LNCaP clone FGC (cell line): ENCODE measurements at regions not wholly inside any gene's neighbourhood (a gene's known extent, or its start where the extent isn't known, plus 50 kb on each side); places are given as distances from the start of the nearest gene placed in this dataset.

Experiments used
- DNase-seq: peaks from one replicate; pipeline ENCODE4 v3.0.0-alpha.2; 2011; ENCODE audit warnings: low read depth
- H3K4me3 ChIP-seq: 2 replicates; pipeline ENCODE4 v1.5.1; 2011; ENCODE audit warnings: mild to moderate bottlenecking, low read depth, low read length, control low read depth
- TF ChIP-seq, protein P1 (sequence below): IDR thresholded peaks from 2 replicates; pipeline ENCODE4 v1.5.1; 2012; ENCODE audit warnings: mild to moderate bottlenecking; ENCODE audit not compliant: control insufficient read depth, insufficient read depth; ENCODE audit errors: extremely low read depth

DNA sequence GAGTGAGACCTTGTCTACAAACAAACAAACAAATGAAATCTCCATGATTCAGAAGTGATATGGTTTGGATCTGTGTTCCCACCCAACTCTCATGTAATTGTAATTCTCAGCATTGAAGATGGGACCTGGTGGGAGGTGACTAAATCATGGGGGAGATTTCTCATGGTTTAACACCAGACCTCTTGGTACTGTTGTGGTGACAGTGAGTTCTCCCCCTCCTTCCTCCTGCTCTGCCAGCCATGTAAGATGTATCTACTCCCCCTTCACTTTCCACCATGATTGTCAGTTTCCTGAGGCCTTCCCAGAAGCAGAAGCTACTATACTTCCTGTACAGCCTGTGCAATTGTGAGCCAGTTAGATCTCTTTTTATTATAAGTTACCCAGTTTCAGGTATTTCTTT is 438.4 kb upstream of the THBS1 start:
- TF ChIP-seq, protein P1, sequence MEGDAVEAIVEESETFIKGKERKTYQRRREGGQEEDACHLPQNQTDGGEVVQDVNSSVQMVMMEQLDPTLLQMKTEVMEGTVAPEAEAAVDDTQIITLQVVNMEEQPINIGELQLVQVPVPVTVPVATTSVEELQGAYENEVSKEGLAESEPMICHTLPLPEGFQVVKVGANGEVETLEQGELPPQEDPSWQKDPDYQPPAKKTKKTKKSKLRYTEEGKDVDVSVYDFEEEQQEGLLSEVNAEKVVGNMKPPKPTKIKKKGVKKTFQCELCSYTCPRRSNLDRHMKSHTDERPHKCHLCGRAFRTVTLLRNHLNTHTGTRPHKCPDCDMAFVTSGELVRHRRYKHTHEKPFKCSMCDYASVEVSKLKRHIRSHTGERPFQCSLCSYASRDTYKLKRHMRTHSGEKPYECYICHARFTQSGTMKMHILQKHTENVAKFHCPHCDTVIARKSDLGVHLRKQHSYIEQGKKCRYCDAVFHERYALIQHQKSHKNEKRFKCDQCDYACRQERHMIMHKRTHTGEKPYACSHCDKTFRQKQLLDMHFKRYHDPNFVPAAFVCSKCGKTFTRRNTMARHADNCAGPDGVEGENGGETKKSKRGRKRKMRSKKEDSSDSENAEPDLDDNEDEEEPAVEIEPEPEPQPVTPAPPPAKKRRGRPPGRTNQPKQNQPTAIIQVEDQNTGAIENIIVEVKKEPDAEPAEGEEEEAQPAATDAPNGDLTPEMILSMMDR = no peak
- DNase-seq = no peak
- H3K4me3 ChIP-seq = no peak overlapping the region

DNA sequence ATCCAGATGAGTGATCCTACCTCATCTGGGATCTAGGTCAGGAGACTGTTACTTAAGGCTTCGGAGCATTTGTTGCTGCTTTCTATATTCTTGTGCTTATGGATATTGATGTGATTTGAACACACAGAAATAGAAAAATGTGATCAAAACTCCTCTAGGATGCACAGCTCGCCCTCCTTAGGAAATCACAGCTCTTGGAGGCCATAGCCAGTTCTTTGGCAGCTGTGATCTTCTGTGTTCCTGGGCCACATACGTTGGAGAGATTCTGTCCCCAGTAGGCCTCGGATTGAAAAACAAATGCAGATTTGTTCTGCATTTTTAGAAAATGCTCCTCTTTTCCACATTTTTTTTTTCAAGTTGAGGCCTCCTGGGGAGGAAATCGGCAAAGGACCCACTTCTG is 437.4 kb upstream of the THBS1 start:
- H3K4me3 ChIP-seq = no peak overlapping the region
- no peak for DNase-seq
- TF ChIP-seq, protein P1 = no peak

DNA sequence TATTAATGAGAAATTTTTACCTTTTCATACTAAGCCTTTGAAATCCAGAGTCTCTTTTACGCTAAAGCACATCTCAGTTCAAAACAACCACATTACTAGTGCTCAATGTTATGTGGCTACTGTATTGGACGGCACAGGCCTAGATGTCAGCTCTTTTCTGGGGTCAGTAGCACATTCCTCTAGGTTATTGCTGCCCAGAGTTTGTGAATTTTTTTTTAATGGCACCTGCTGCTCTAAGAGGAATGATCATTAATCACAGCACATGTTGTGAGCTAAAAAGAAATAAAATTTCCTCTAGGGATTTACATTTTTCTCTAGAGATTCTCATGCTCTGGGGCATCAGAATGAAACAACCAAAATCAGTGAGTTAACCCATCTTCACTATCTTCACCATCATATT is 436.8 kb upstream of the THBS1 start:
- no peak for DNase-seq
- no peak overlapping the region for H3K4me3 ChIP-seq
- TF ChIP-seq, protein P1 = no peak

DNA sequence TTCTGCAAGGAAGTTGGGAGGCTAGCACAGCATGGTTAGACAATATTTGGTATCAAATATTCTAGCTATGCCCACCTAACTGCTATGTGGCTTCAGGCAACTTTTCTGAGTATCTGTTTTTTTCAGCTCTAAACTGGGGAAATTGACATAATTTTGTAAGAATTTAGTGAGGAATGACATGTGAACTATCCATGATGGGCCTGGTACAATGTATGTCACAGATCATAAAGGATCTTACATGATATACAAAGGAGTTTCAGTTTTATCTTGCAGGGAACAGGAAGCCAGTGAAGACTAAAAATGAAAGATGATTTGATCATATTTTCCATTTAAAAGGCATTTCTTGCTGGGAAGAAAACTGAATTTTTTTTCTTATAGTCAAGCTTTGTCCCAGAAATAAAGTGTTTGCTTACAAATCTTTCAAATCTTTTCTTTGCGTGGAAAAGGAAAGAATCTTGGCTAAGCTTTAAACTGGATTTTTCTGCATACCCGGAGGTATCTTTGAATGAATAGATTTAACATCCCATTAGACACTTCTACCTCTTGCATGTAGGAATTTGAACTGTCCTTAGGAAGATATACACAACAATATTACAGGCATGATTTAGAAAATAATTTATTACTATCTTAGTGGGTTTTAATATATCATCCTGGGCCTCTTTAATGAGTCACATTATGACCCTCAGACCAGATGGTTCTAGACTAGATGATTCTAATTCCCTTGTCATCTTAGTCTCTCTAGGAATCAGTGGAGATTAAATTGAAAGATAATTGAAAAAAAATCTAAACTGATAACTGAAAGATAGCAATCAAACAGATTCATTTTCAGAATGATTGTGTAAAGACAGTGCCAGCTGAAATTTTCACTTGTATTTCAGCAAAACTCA is 436.0 kb upstream of the THBS1 start:
- DNase-seq = no peak
- TF ChIP-seq, protein P1 = no peak
- H3K4me3 ChIP-seq = no peak overlapping the region

DNA sequence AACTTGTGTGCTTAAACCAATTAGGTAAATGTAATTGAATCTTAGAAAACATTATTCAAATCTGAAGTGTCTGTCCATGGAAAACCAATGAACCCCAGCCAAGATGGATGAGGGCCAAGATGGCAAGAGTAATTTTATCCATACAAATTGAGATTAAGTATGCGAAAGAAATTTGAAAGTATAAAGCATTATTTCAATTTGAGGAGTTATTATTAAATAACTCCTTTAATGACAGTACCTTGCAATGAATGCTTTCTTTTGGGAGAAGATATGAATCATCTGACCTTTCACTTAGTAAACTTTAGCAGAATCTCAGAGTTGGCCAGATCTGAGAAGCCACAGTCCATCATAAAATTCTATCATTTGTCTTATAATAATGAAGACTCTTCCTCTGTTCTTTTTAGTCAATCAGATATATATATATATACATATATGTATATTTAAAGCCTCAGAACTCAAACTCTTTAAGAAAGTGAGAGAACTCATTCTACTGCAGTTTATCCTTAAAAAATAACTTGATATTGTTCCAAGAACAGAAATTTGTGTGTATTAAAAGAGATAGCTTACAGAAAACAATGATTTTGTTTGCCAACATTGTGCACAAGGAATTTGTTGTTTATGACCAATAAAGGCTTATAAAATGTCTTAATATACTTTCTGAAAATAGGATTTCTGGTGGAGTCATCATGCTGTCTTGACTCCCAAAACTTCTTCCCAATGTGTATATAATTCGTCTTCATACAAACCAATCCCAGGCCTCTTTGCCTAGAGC is 434.8 kb upstream of the THBS1 start:
- TF ChIP-seq, protein P1 = no peak
- no peak overlapping the region for H3K4me3 ChIP-seq
- DNase-seq = no peak

DNA sequence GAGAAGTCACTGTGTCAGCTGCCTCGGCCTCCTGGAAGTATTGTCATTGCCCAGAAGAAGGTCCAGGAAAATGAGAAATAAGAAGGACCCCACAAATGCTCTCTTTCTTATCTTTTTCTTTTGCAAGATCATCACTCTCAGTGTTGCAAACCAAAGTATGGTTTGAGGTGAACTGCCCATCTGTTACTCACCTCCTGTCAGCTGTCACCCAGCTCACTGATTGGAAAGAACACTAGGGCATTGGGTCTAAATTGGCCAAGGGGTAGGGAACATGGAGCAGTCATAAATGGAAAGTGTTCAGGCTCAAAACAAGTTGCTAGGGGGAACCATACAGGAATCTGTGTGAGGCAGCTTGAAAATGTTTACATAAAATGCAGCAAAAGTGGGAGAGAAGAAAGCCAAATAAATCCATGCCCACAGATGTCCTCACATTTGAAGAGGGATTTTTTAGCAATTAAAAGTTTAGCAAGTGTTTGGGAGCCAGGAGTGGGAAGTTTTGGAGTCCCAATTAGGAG is 431.2 kb upstream of the THBS1 start:
- no peak overlapping the region for H3K4me3 ChIP-seq
- TF ChIP-seq, protein P1 = no peak
- DNase-seq = no peak
